ENCODE measurements at regions not wholly inside any gene's neighbourhood (a gene's known extent, or its start where the extent isn't known, plus 50 kb on each side); places are given as distances from the start of the nearest gene placed in this dataset.

- no peak overlapping the region for H2AFZ ChIP-seq (ENCODE audit: low read depth, low read length)
- H3K9me3 ChIP-seq (ENCODE audit: low read length), result no peaks in the 10 kb centered on the region
- no peaks in the 10 kb centered on the region for H3F3A ChIP-seq (ENCODE audit: insufficient read depth, low read length, poor library complexity, severe bottlenecking)
- H3K36me3 ChIP-seq (ENCODE audit: insufficient read depth, low read length), result no peaks in the 10 kb centered on the region
- H3K27me3 ChIP-seq (ENCODE audit: insufficient read depth, low read depth, low read length), result no peaks in the 10 kb centered on the region
- no peak overlapping the region for H3K9ac ChIP-seq (ENCODE audit: low read length)
- TF ChIP-seq TAF1 (IDR thresholded peaks at IDR 0.05; ENCODE audit: low read depth), result no peak
- no peak for TF ChIP-seq RAD21 (conservative IDR thresholded peaks at IDR 0.05)
- no peak for TF ChIP-seq REST (IDR thresholded peaks at IDR 0.05; ENCODE audit: borderline replicate concordance)
- TF ChIP-seq SMC3 (conservative IDR thresholded peaks at IDR 0.05; ENCODE audit: poor library complexity), result no peak
- no peak for TF ChIP-seq MXI1 (conservative IDR thresholded peaks at IDR 0.05; ENCODE audit: poor library complexity, severe bottlenecking)
- no peak for TF ChIP-seq EZH2 (IDR thresholded peaks at IDR 0.05; ENCODE audit: borderline replicate concordance, insufficient read depth, low read length, poor library complexity, severe bottlenecking)
- TF ChIP-seq EP300 (conservative IDR thresholded peaks at IDR 0.05; ENCODE audit: poor library complexity, severe bottlenecking), result no peak
- TF ChIP-seq CTCF (IDR thresholded peaks at IDR 0.05; ENCODE audit: poor library complexity, severe bottlenecking), result no peak
- no peak for TF ChIP-seq POLR2AphosphoS5 (IDR thresholded peaks at IDR 0.05)
- no peaks in the 10 kb centered on the region for H3K79me2 ChIP-seq (replicated peaks; ENCODE audit: insufficient read depth, low read length)
- H3K4me2 ChIP-seq (ENCODE audit: low read length), result no peak overlapping the region
- H3K9me2 ChIP-seq (ENCODE audit: insufficient read depth, low read length), result no peaks in the 10 kb centered on the region
- no peaks in the 10 kb centered on the region for H4K20me1 ChIP-seq (ENCODE audit: insufficient read depth)
- H3K27ac ChIP-seq (ENCODE audit: low read length), result no peak overlapping the region
- no peak overlapping the region for H3K4me3 ChIP-seq (ENCODE audit: low read length)
These were observed 949.4 kb upstream of the FANCL start for GRCh38 chr2:59190518-59190917.

- no peaks in the 10 kb centered on the region for H3K79me2 ChIP-seq (replicated peaks; ENCODE audit: insufficient read depth, low read length)
- no peak overlapping the region for H3K4me3 ChIP-seq (ENCODE audit: low read length)
- H2AFZ ChIP-seq (ENCODE audit: low read depth, low read length), result no peak overlapping the region
- no peaks in the 10 kb centered on the region for H3K9me3 ChIP-seq (ENCODE audit: low read length)
- no peaks in the 10 kb centered on the region for H3K9me2 ChIP-seq (ENCODE audit: insufficient read depth, low read length)
- H4K20me1 ChIP-seq (ENCODE audit: insufficient read depth), result no peaks in the 10 kb centered on the region
- H3K4me2 ChIP-seq (ENCODE audit: low read length), result no peak overlapping the region
- no peak overlapping the region for H3K9ac ChIP-seq (ENCODE audit: low read length)
- no peaks in the 10 kb centered on the region for H3K36me3 ChIP-seq (ENCODE audit: insufficient read depth, low read length)
- H3F3A ChIP-seq (ENCODE audit: insufficient read depth, low read length, poor library complexity, severe bottlenecking), result no peaks in the 10 kb centered on the region
- no peaks in the 10 kb centered on the region for H3K27me3 ChIP-seq (ENCODE audit: insufficient read depth, low read depth, low read length)
- no peak overlapping the region for H3K27ac ChIP-seq (ENCODE audit: low read length)
- no peak for TF ChIP-seq TAF1 (IDR thresholded peaks at IDR 0.05; ENCODE audit: low read depth)
- TF ChIP-seq EP300 (conservative IDR thresholded peaks at IDR 0.05; ENCODE audit: poor library complexity, severe bottlenecking), result no peak
- no peak for TF ChIP-seq SMC3 (conservative IDR thresholded peaks at IDR 0.05; ENCODE audit: poor library complexity)
- no peak for TF ChIP-seq RAD21 (conservative IDR thresholded peaks at IDR 0.05)
- TF ChIP-seq POLR2AphosphoS5 (IDR thresholded peaks at IDR 0.05), result no peak
These were observed 943.3 kb upstream of the FANCL start for GRCh38 chr2:59184276-59185020.
